ENCODE measurements at regions not wholly inside any gene's neighbourhood (a gene's known extent, or its start where the extent isn't known, plus 50 kb on each side); places are given as distances from the start of the nearest gene placed in this dataset.

DNA sequence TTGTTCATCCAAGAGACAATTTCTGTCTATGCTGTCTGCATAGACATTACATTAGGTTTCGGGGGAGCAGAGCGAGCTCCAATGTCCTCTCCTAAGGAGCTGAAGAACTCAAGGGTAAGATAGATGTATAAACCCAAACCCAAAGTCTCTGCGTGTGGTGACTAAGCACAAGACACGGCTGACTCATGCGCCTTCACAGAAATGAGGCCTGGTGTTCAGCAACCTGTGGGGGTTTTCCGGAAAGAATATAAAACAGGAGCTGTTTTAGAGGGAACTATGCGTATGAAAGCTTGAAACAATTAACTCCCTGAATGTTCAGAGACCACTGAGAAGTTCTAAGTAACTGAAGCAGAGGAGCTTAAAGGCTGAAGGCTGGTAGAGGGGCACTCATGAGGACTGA, 154.7 kb downstream of the SOX11 start:
- TF ChIP-seq CTCF (IDR thresholded peaks at IDR 0.05) = no peak
- TF ChIP-seq EP300 (IDR thresholded peaks at IDR 0.05) = no peak
- no peak for TF ChIP-seq POLR2AphosphoS5 (IDR thresholded peaks at IDR 0.05)
